Stomach (tissue), 8 donors: ENCODE measurements at regions not wholly inside any gene's neighbourhood (a gene's known extent, or its start where the extent isn't known, plus 50 kb on each side); places are given as distances from the start of the nearest gene placed in this dataset.

Experiments
- DNase-seq, 2 donors: peaks; one replicate each; pipeline versions ENCODE4 v3.0.0 to v3.0.0-alpha.2; 2013 to 2019
- H3K27ac ChIP-seq, 5 donors: fragments of 200-600 bp in 4 of 5; sonication (generic) in 4 of 5; one replicate each; pipeline ENCODE4 v1.5.1; 2013 to 2019; ENCODE audit warnings: mild to moderate bottlenecking in 1 of 5, moderate library complexity in 1 of 5
- H3K27me3 ChIP-seq, 3 donors: fragments of 200-600 bp; sonication (generic); one replicate each; pipeline ENCODE4 v1.5.1; 2017 to 2019; ENCODE audit warnings: mixed run types in 1 of 3
- H3K36me3 ChIP-seq, 4 donors: fragments of 200-600 bp; sonication (generic); 1 replicate in 3 of 4; 2 replicates in 1 of 4; pipeline ENCODE4 v1.5.1; 2016 to 2019
- H3K4me1 ChIP-seq, 4 donors: fragments of 200-600 bp; sonication (generic); one replicate each; pipeline ENCODE4 v1.5.1; 2016 to 2019
- H3K4me3 ChIP-seq, 4 donors: fragments of 200-600 bp; sonication (generic) in 3 of 4; one replicate each; pipeline ENCODE4 v1.5.1; 2016 to 2019; ENCODE audit warnings: mild to moderate bottlenecking in 1 of 4
- H3K9me3 ChIP-seq, 4 donors: fragments of 200-600 bp; sonication (generic); one replicate each; pipeline ENCODE4 v1.5.1; 2016 to 2019
- EP300 ChIP-seq: sonication (generic); formaldehyde crosslinking; IDR thresholded peaks from one replicate; pipeline ENCODE4 v1.6.1; 2017; ENCODE audit warnings: antibody characterized with exemption
- POLR2A ChIP-seq, 4 donors: fragments of 450-650 bp; IDR thresholded peaks; one replicate each; pipeline ENCODE4 v1.6.1; 2016; ENCODE audit warnings: antibody characterized with exemption in 4 of 4, control low read depth in 2 of 4, mild to moderate bottlenecking in 1 of 4, moderate library complexity in 1 of 4
- POLR2AphosphoS5 ChIP-seq, 3 donors: sonication (generic); formaldehyde crosslinking; IDR thresholded peaks; one replicate each; pipeline ENCODE4 v1.6.1; 2016; ENCODE audit warnings: antibody characterized with exemption in 3 of 3
- WGBS, 5 donors: extraction: QIAGEN DNeasy Blood & Tissue Kit in 3 of 5; methylation state at CpG; one replicate each; pipeline versions ENCODE4 v1.1.5 to v1.1.7; 2013 to 2018; 5-methylcytosine and 5-hydroxymethylcytosine counted together
- intact Hi-C: fragments of 100-400 bp; cut with DNase I; formaldehyde crosslinking; loops from one replicate; pipeline ENCODE4 v1.15.1; 2023; ENCODE audit warnings: low total_unique reads
- TF ChIP-seq, protein P1 (sequence below), 7 experiments: fragments of 450-650 bp in 4 of 7; fragments of 200-600 bp in 3 of 7; sonication (generic) in 3 of 7; IDR thresholded peaks; one replicate each; pipeline ENCODE4 v1.5.1; 2016 to 2019; ENCODE audit warnings: antibody characterized with exemption in 7 of 7, control low read depth in 2 of 7, mild to moderate bottlenecking in 1 of 7
- donor health status: healthy with polysubstance abuse.
- donor health status: Bipolar disorder and iron deficiency.
- donor health status: healthy.

DNA sequence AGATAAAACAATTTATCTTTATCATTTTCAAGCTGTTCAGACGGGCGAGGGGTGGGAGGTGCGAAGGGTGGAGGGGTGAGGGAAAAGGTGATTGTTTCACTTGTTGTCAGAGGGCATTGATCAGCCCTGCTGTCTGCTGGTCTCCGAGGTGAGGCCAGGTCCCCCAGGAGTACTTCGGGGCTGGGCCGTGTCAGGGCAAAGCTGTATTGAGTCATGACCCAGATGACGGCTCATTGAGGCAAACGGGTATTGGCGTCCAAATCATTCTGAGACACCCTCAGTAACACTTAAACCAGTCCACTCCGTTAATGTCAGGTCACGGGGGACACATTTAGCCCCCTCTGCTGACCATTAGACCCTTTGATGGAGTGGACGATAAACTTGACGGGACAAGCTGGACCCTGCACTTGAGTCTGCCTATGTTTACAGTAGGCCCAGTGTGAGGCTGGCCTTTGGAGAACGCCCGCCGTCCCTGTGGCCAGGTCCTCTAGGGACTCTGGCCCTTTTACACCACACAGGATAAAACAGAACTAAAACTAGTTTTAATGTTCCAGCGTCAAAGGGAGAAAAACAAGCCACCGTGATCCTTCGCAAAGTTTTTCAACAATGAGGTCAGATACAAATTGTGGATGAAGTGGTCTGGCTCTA is 502.2 kb upstream of the ZFHX3 start:
- Histone ChIP-seq H3K4me3 (no peak overlapping the region), H3K27ac (no peak overlapping the region), H3K36me3 (no peaks in the 10 kb centered on the region), H3K4me1 (peaks cover 0 to 6% (median 0%) of the 10 kb centered on the region in 4 donors), H3K27me3 (peaks cover 0 to 61% (median 34%) of the 10 kb centered on the region in 3 donors), H3K9me3 (no peaks in the 10 kb centered on the region)
- 42 to 59% (median 45%) methylated on average over 13 to 19 of the region's 19 CpGs for WGBS, 5 donors
- no peak for DNase-seq
- intact Hi-C loops: no loop called here
- TF ChIP-seq POLR2AphosphoS5 (IDR thresholded peaks at IDR 0.05) (no peak), POLR2A (IDR thresholded peaks at IDR 0.05) (no peak), EP300 (no peak)
- TF ChIP-seq, protein P1, sequence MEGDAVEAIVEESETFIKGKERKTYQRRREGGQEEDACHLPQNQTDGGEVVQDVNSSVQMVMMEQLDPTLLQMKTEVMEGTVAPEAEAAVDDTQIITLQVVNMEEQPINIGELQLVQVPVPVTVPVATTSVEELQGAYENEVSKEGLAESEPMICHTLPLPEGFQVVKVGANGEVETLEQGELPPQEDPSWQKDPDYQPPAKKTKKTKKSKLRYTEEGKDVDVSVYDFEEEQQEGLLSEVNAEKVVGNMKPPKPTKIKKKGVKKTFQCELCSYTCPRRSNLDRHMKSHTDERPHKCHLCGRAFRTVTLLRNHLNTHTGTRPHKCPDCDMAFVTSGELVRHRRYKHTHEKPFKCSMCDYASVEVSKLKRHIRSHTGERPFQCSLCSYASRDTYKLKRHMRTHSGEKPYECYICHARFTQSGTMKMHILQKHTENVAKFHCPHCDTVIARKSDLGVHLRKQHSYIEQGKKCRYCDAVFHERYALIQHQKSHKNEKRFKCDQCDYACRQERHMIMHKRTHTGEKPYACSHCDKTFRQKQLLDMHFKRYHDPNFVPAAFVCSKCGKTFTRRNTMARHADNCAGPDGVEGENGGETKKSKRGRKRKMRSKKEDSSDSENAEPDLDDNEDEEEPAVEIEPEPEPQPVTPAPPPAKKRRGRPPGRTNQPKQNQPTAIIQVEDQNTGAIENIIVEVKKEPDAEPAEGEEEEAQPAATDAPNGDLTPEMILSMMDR (IDR thresholded peaks at IDR 0.05): no peak

DNA sequence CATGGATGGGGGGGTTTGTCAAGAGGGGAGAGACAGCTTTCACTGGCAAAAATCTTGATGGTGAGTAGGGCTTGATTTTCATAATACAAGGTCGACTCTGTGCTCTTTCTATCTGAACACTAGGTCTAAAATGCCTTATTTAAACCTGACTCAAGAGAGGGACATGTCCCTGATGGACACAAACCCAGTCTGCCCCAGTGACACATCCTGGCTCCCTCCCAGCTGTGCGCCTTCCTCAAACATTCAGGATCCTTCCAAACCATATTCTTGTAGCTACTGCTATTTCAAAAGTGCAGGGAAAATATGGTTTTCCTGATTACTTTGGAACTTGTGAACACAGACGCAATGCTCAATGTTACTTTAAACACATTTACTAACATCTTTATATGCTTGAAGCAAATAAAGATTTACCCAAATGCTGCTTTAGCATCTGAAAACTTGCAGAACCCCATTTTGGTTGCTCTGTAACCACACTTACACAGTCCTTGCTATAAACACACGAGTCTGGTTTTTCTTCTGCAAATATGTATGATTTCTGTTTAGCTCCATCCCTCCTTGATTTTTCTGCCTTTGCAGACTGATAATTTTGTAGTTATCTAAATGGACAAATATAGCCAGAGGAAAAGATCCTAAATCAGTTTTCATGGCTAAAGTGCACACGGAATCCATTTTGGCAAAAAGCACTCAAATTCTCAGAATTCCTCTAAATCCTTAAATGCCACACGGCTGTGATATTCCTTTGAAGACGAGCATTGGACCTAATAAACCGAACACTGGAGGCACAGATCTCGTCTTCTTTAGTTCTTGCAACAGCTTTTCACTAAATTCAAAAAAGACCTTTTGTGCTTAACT is 499.9 kb upstream of the ZFHX3 start:
- no peak for TF ChIP-seq EP300
- no peak for TF ChIP-seq POLR2AphosphoS5 (IDR thresholded peaks at IDR 0.05)
- no peak for TF ChIP-seq POLR2A (IDR thresholded peaks at IDR 0.05)
- TF ChIP-seq, protein P1 (IDR thresholded peaks at IDR 0.05): no peak
- H3K27me3 ChIP-seq: peaks cover 0 to 77% (median 55%) of the 10 kb centered on the region in 3 donors
- no peaks in the 10 kb centered on the region for H3K36me3 ChIP-seq
- H3K4me3 ChIP-seq: no peak overlapping the region
- no peak for DNase-seq
- H3K27ac ChIP-seq: no peak overlapping the region
- WGBS, 5 donors: 47 to 56% (median 49%) methylated on average over 9 of the region's 9 CpGs
- H3K4me1 ChIP-seq: peaks cover 0 to 6% (median 0%) of the 10 kb centered on the region in 4 donors
- H3K9me3 ChIP-seq: no peaks in the 10 kb centered on the region
- intact Hi-C loops: no loop called here

DNA sequence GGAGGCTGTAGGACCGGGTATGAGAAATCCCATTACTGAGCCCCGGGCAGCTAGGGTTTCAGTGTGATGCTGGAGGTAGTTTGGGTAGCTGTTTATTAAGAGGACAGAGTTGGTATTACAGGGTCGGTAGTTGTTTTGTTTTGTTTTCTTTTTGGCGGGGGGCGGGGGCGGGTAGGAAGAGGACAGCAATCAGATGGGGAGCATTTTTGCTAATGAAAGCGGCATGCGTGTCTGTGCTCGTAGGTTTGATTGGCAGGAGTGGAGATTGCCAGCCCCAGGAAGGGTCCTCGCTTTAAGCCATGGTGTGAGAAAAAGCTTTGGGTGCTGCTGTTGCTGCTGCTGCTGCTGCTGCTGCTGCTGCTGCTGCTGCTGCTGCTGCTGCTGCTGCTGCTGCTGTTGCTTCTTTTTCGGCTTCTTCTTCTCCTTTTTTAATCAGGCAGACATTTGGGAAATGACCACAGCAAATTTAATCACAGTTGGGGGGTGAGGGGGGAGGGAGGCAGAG is 498.5 kb upstream of the ZFHX3 start:
- H3K27me3 ChIP-seq: peaks cover 0 to 79% (median 55%) of the 10 kb centered on the region in 3 donors
- intact Hi-C loops: no loop called here
- 10 to 26% (median 20%) methylated on average over 11 of the region's 11 CpGs for WGBS, 5 donors

DNA sequence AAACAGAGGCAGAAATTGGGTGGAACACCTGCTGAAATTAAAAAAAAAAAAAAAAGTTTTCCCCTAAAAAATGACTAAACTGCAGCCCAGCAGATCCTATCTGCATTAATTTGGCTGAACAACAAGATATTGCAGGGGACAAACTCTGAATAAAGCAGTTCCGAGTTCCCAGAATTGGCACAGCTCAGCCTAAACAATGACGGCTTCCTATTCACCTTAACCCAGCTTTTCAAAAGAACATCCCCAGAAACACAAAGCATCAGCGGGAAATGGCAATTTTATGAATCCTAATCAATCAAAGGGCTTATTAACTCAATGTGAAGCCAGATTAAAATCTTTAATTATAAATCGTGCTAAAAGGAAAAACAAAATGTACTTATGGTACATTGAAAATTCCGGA is 497.8 kb upstream of the ZFHX3 start:
- H3K4me3 ChIP-seq: no peak overlapping the region
- TF ChIP-seq POLR2AphosphoS5 (IDR thresholded peaks at IDR 0.05) (no peak), EP300 (no peak), POLR2A (IDR thresholded peaks at IDR 0.05) (no peak)
- TF ChIP-seq, protein P1 (IDR thresholded peaks at IDR 0.05): no peak
- H3K36me3 ChIP-seq: no peaks in the 10 kb centered on the region
- H3K4me1 ChIP-seq: peaks cover 0 to 6% (median 0%) of the 10 kb centered on the region in 4 donors
- DNase-seq: no peak
- intact Hi-C loops: no loop called here
- peaks cover 0 to 79% (median 55%) of the 10 kb centered on the region in 3 donors for H3K27me3 ChIP-seq
- 57 to 67% (median 58%) methylated on average over 5 of the region's 5 CpGs for WGBS, 5 donors
- no peaks in the 10 kb centered on the region for H3K9me3 ChIP-seq
- H3K27ac ChIP-seq: no peak overlapping the region

More for the DNA sequence above, 498.5 kb upstream of the ZFHX3 start:
- H3K27ac ChIP-seq: no peak overlapping the region
- H3K4me1 ChIP-seq: peaks cover 0 to 6% (median 0%) of the 10 kb centered on the region in 4 donors
- no peak for DNase-seq
- H3K36me3 ChIP-seq: no peaks in the 10 kb centered on the region
- no peak overlapping the region for H3K4me3 ChIP-seq
- TF ChIP-seq, protein P1 (IDR thresholded peaks at IDR 0.05): no peak
- no peak for TF ChIP-seq POLR2A (IDR thresholded peaks at IDR 0.05)
- no peak for TF ChIP-seq POLR2AphosphoS5 (IDR thresholded peaks at IDR 0.05)
- no peak for TF ChIP-seq EP300
- no peaks in the 10 kb centered on the region for H3K9me3 ChIP-seq
